HEK293 (cell line): ENCODE measurements at regions not wholly inside any gene's neighbourhood (a gene's known extent, or its start where the extent isn't known, plus 50 kb on each side); places are given as distances from the start of the nearest gene placed in this dataset.

Experiments used
- CTCF ChIA-PET: fragments of 350-600 bp; formaldehyde crosslinking; extraction: SDS; loops from one replicate; lab custom pipeline; 2021; ENCODE audit warnings: antibody characterized with exemption; lab: Yijun Ruan, JAX
- POLR2A ChIA-PET: fragments of 300-600 bp; formaldehyde crosslinking; extraction: SDS; loops from one replicate; lab custom pipeline; 2020; ENCODE audit warnings: antibody characterized with exemption, inconsistent platforms; lab: Yijun Ruan, JAX
- H3K27ac ChIP-seq: fragments of 200-500 bp; sonication (Bioruptor generic); 2 replicates; pipeline ENCODE4 v1.5.1; 2014; ENCODE audit warnings: low read depth, low read length, control low read depth, inconsistent platforms; ENCODE audit errors: extremely low read depth
- H3K36me3 ChIP-seq, 2 experiments: fragments of 200-500 bp in 1 of 2; sonication (Bioruptor generic) in 1 of 2; 1 replicate in 1 of 2; 2 replicates in 1 of 2; pipeline ENCODE4 v1.5.1; 2014 to 2017; ENCODE audit warnings: inconsistent platforms in 2 of 2, low read length in 2 of 2; ENCODE audit not compliant: control insufficient read depth in 2 of 2, insufficient read depth in 1 of 2
- H3K4me1 ChIP-seq: fragments of 200-500 bp; sonication (Bioruptor generic); 2 replicates; pipeline ENCODE4 v1.5.1; 2014; ENCODE audit warnings: mild to moderate bottlenecking, low read length, inconsistent platforms; ENCODE audit not compliant: control insufficient read depth, insufficient read depth
- H3K4me3 ChIP-seq: 2 replicates; pipeline ENCODE4 v1.5.1; 2011; ENCODE audit warnings: low read depth, mild to moderate bottlenecking, control low read depth, low read length, moderate library complexity
- H3K9me3 ChIP-seq: fragments of 200-500 bp; sonication (Bioruptor generic); 2 replicates; pipeline ENCODE4 v1.5.1; 2014; ENCODE audit warnings: low read depth, low read length, inconsistent platforms; ENCODE audit not compliant: control insufficient read depth, insufficient read depth
- BCL11B ChIP-seq: fragments of 450-650 bp; formaldehyde crosslinking; IDR thresholded peaks from 2 replicates; pipeline ENCODE4 v1.5.1; 2016; ENCODE audit warnings: low read depth, missing biosample characterization, missing genetic modification characterization
- GLI4 ChIP-seq: fragments of 450-650 bp; formaldehyde crosslinking; IDR thresholded peaks from 2 replicates; pipeline ENCODE4 v1.5.1; 2016; ENCODE audit warnings: missing biosample characterization, missing genetic modification characterization
- IKZF3 ChIP-seq: fragments of 450-650 bp; IDR thresholded peaks from 2 replicates; pipeline ENCODE4 v1.5.0; 2018; ENCODE audit warnings: missing biosample characterization, mild to moderate bottlenecking, missing genetic modification characterization, moderate library complexity
- KLF9 ChIP-seq: fragments of 450-650 bp; formaldehyde crosslinking; IDR thresholded peaks from 2 replicates; pipeline ENCODE4 v1.5.1; 2016; ENCODE audit warnings: missing biosample characterization, missing genetic modification characterization, low read depth
- PRDM10 ChIP-seq: fragments of 450-650 bp; formaldehyde crosslinking; IDR thresholded peaks from 2 replicates; pipeline ENCODE4 v1.5.1; 2016; ENCODE audit warnings: missing biosample characterization, missing genetic modification characterization
- TRIM28 ChIP-seq: IDR thresholded peaks from 2 replicates; pipeline ENCODE4 v1.6.1; 2011; ENCODE audit warnings: low read length, control low read depth, borderline replicate concordance
- ZBTB1 ChIP-seq: fragments of 450-650 bp; formaldehyde crosslinking; IDR thresholded peaks from 2 replicates; pipeline ENCODE4 v1.5.1; 2016; ENCODE audit warnings: missing biosample characterization, missing genetic modification characterization
- ZBTB10 ChIP-seq: fragments of 450-650 bp; formaldehyde crosslinking; IDR thresholded peaks from 2 replicates; pipeline ENCODE4 v1.5.1; 2016; ENCODE audit warnings: missing biosample characterization, missing genetic modification characterization
- ZBTB20 ChIP-seq: fragments of 450-650 bp; formaldehyde crosslinking; IDR thresholded peaks from 2 replicates; pipeline ENCODE4 v1.5.1; 2016; ENCODE audit warnings: missing biosample characterization, missing genetic modification characterization
- ZNF184 ChIP-seq: fragments of 450-650 bp; IDR thresholded peaks from 2 replicates; pipeline ENCODE4 v1.5.1; 2018; ENCODE audit warnings: missing biosample characterization, mild to moderate bottlenecking, missing genetic modification characterization
- ZNF2 ChIP-seq: fragments of 450-650 bp; formaldehyde crosslinking; IDR thresholded peaks from 2 replicates; pipeline ENCODE4 v1.5.1; 2016; ENCODE audit warnings: missing biosample characterization, missing genetic modification characterization
- ZNF280C ChIP-seq: fragments of 450-650 bp; formaldehyde crosslinking; IDR thresholded peaks from 2 replicates; pipeline ENCODE4 v1.5.1; 2016; ENCODE audit warnings: missing biosample characterization, missing genetic modification characterization
- ZNF335 ChIP-seq: fragments of 450-650 bp; formaldehyde crosslinking; conservative IDR thresholded peaks from 2 replicates; pipeline ENCODE4 v1.5.1; 2016; ENCODE audit warnings: missing biosample characterization, missing genetic modification characterization
- ZNF433 ChIP-seq: fragments of 450-650 bp; formaldehyde crosslinking; IDR thresholded peaks from 2 replicates; pipeline ENCODE4 v1.5.1; 2016; ENCODE audit warnings: missing biosample characterization, missing genetic modification characterization, low read depth
- ZNF449 ChIP-seq: fragments of 450-650 bp; formaldehyde crosslinking; IDR thresholded peaks from 2 replicates; pipeline ENCODE4 v1.5.1; 2017; ENCODE audit warnings: missing biosample characterization, mild to moderate bottlenecking, missing genetic modification characterization, moderate library complexity
- ZNF629 ChIP-seq: fragments of 450-650 bp; formaldehyde crosslinking; IDR thresholded peaks from 2 replicates; pipeline ENCODE4 v1.5.1; 2017; ENCODE audit warnings: missing biosample characterization, missing genetic modification characterization
- ZNF660 ChIP-seq: fragments of 450-650 bp; IDR thresholded peaks from 2 replicates; pipeline ENCODE4 v1.5.1; 2018; ENCODE audit warnings: missing biosample characterization, mild to moderate bottlenecking, missing genetic modification characterization
- ZNF670 ChIP-seq: fragments of 450-650 bp; formaldehyde crosslinking; IDR thresholded peaks from 2 replicates; pipeline ENCODE4 v1.5.1; 2016; ENCODE audit warnings: missing biosample characterization, missing genetic modification characterization, low read depth
- ZSCAN23 ChIP-seq: fragments of 450-650 bp; formaldehyde crosslinking; IDR thresholded peaks from 2 replicates; pipeline ENCODE4 v1.5.1; 2016; ENCODE audit warnings: missing biosample characterization, missing genetic modification characterization
- TF ChIP-seq, protein P1 (sequence below): fragments of 450-650 bp; formaldehyde crosslinking; optimal IDR thresholded peaks from 2 replicates; pipeline ENCODE3; 2016; ENCODE audit warnings: missing biosample characterization, mild to moderate bottlenecking, missing genetic modification characterization

DNA sequence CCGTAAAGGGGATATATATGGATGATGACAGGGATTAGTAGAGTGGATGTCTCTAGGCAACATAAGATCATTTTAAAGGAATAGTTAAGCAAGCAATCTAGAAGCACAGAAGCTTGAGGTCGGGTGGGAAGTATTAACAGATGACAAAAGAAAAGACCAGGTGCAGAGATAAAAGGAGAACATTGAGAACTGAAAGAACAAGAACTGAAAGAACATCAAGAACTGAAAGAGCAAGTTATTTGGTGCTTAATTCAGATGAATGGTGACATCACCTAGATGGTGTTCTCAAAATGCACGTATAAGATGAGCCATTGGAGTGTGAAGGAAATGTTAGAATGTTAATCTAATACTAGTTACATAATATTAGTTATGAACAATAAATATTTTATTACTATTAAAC lies 224.0 kb upstream of the PDE3A start:
- CTCF ChIA-PET: interaction anchor here (0.6 kb wide), 1 partner anchor 406 kb away, joined by 3 read pairs; no protein-coding TSS in a partner anchor
- no peak overlapping the region for H3K4me3 ChIP-seq
- H3K36me3 ChIP-seq: no peaks in the 10 kb centered on the region
- H3K27ac ChIP-seq: no peak overlapping the region
- no peak for TF ChIP-seq BCL11B
- TF ChIP-seq ZNF660: no peak
- no peak for TF ChIP-seq PRDM10 (tag by site-specific recombination)
- no peak for TF ChIP-seq ZNF670 (tag by site-specific recombination)
- no peak for TF ChIP-seq TRIM28
- no peak for TF ChIP-seq ZBTB20
- no peak for TF ChIP-seq ZNF335
- TF ChIP-seq GLI4: no peak
- TF ChIP-seq ZNF280C (tag by site-specific recombination): no peak
- TF ChIP-seq ZNF184 (tag by site-specific recombination): no peak
- TF ChIP-seq IKZF3 (tag by site-specific recombination): no peak
- H3K9me3 ChIP-seq: no peaks in the 10 kb centered on the region
- no peaks in the 10 kb centered on the region for H3K4me1 ChIP-seq
- POLR2A ChIA-PET: no interaction called here

DNA sequence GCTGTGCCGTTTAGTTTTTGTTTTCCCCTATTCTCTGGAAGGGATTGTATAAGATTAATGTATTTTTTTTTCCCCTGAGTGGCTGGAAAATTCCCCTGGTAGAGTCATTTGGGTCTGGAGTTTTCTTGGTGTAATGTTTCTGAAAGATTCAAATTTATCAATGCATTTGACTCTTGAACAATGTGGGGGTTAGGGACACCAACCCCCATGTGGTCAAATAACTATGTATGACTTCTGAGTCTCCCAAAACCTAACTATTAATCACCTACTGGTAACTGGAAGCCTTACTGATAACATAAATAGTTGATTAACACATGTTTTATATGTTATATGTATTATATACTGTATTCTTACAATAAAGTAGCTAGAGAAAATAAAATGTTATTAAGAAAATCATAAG lies 220.1 kb upstream of the PDE3A start:
- Histone ChIP-seq H3K4me3 (no peak overlapping the region), H3K4me1 (no peaks in the 10 kb centered on the region), H3K27ac (no peak overlapping the region), H3K9me3 (no peaks in the 10 kb centered on the region), H3K36me3 (no peaks in the 10 kb centered on the region)
- POLR2A ChIA-PET: no interaction called here
- CTCF ChIA-PET: interaction anchor here (1.0 kb wide), 1 partner anchor 53 kb away, joined by 3 read pairs; no protein-coding TSS in a partner anchor
- TF ChIP-seq ZNF449 (tag by site-specific recombination): no peak
- no peak for TF ChIP-seq ZNF629 (tag by site-specific recombination)
- TF ChIP-seq KLF9 (tag by site-specific recombination): no peak
- no peak for TF ChIP-seq ZNF2 (tag by site-specific recombination)
- TF ChIP-seq PRDM10 (tag by site-specific recombination): no peak
- TF ChIP-seq ZSCAN23: no peak
- no peak for TF ChIP-seq ZNF433
- TF ChIP-seq ZBTB10 (tag by site-specific recombination): no peak
- no peak for TF ChIP-seq ZBTB1
- TF ChIP-seq, protein P1, sequence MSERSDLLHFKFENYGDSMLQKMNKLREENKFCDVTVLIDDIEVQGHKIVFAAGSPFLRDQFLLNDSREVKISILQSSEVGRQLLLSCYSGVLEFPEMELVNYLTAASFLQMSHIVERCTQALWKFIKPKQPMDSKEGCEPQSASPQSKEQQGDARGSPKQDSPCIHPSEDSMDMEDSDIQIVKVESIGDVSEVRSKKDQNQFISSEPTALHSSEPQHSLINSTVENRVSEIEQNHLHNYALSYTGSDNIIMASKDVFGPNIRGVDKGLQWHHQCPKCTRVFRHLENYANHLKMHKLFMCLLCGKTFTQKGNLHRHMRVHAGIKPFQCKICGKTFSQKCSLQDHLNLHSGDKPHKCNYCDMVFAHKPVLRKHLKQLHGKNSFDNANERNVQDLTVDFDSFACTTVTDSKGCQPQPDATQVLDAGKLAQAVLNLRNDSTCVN: no peak
